Right renal cortex interstitium (tissue), 3 donors: ENCODE measurements at regions not wholly inside any gene's neighbourhood (a gene's known extent, or its start where the extent isn't known, plus 50 kb on each side); places are given as distances from the start of the nearest gene placed in this dataset.
"Not testable (repeated sequence)": the region's sequence is repeated elsewhere in the genome, so short reads cannot be mapped to it uniquely, and the experiment has no call there.

Experiments
- DNase-seq, 3 donors: peaks; one replicate each; pipeline ENCODE4 v3.0.0-alpha.2; 2013; ENCODE audit warnings: low read depth in 3 of 3, low spot score in 2 of 3

- no peak for DNase-seq
Observed at GRCh38 chr18:22499421-22499820, 81.7 kb upstream of the CTAGE1 start.

- DNase-seq = no peak
Observed at GRCh38 chr18:22503803-22504202, 86.1 kb upstream of the CTAGE1 start.

- no peak for DNase-seq
Observed at GRCh38 chr18:22504251-22505030, 86.7 kb upstream of the CTAGE1 start.

- DNase-seq = no peak
Observed at GRCh38 chr18:22505141-22505591, 87.5 kb upstream of the CTAGE1 start.

GRCh38 chr18:22507055-22507454 is 89.3 kb upstream of the CTAGE1 start:
- DNase-seq = no peak

GRCh38 chr18:22509423-22509822 is 91.7 kb upstream of the CTAGE1 start:
- DNase-seq = no peak

- no peak for DNase-seq
Observed at GRCh38 chr18:22510697-22511096, 93.0 kb upstream of the CTAGE1 start.

- DNase-seq = no peak
Observed at GRCh38 chr18:22513721-22514481, 96.2 kb upstream of the CTAGE1 start.

GRCh38 chr18:22514655-22515054 is 96.9 kb upstream of the CTAGE1 start:
- DNase-seq = no peak

GRCh38 chr18:22515250-22515649 is 97.5 kb upstream of the CTAGE1 start:
- no peak for DNase-seq

GRCh38 chr18:22517356-22517755 is 99.6 kb upstream of the CTAGE1 start:
- DNase-seq = no peak

GRCh38 chr18:22521026-22521707 is 103.5 kb upstream of the CTAGE1 start:
- DNase-seq = no peak

- DNase-seq = no peak
Observed at GRCh38 chr18:22523481-22523880, 105.8 kb upstream of the CTAGE1 start.

GRCh38 chr18:22524783-22525182 is 107.1 kb upstream of the CTAGE1 start:
- DNase-seq = no peak

- DNase-seq = no peak
Observed at GRCh38 chr18:22525313-22525712, 107.6 kb upstream of the CTAGE1 start.

GRCh38 chr18:22525883-22526282 is 108.2 kb upstream of the CTAGE1 start:
- no peak for DNase-seq

GRCh38 chr18:22528291-22528690 is 110.6 kb upstream of the CTAGE1 start:
- no peak for DNase-seq

GRCh38 chr18:22534706-22535105 is 117.0 kb upstream of the CTAGE1 start:
- DNase-seq = not testable (repeated sequence)

- DNase-seq = no peak
Observed at GRCh38 chr18:22536558-22536957, 118.8 kb upstream of the CTAGE1 start.

- DNase-seq = no peak
Observed at GRCh38 chr18:22538426-22538825, 120.7 kb upstream of the CTAGE1 start.

GRCh38 chr18:22539051-22539765 is 121.5 kb upstream of the CTAGE1 start:
- DNase-seq = no peak
